GM11168 (cell line): ENCODE measurements at regions not wholly inside any gene's neighbourhood (a gene's known extent, or its start where the extent isn't known, plus 50 kb on each side); places are given as distances from the start of the nearest gene placed in this dataset.
"Not testable (repeated sequence)": the region's sequence is repeated elsewhere in the genome, so short reads cannot be mapped to it uniquely, and the experiment has no call there.

Experiments used
- in situ Hi-C: fragments of 300-500 bp; cut with MboI; formaldehyde crosslinking; loops from one replicate; pipeline ENCODE4 v1.12.0; 2022; ENCODE audit warnings: low sequenced_read_pairs; ENCODE audit not compliant: unreplicated experiment

GRCh38 chr10:109149666-109150350, 773.5 kb downstream of the XPNPEP1 start:
- in situ Hi-C loops, result no loop called here

GRCh38 chr10:109127363-109127762, 795.9 kb downstream of the XPNPEP1 start:
- in situ Hi-C loops, result no loop called here

GRCh38 chr10:109126541-109126940, 796.8 kb downstream of the XPNPEP1 start:
- in situ Hi-C loops, result no loop called here

- in situ Hi-C loops, result no loop called here
Measured at GRCh38 chr10:109126016-109126415, 797.3 kb downstream of the XPNPEP1 start.

- in situ Hi-C loops, result no loop called here
Measured at GRCh38 chr10:109115179-109115578, 808.1 kb downstream of the XPNPEP1 start.

- in situ Hi-C loops, result no loop called here
Measured at GRCh38 chr10:109114579-109114978, 808.7 kb downstream of the XPNPEP1 start.

- in situ Hi-C loops, result no loop called here
Measured at GRCh38 chr10:109106604-109107003, 816.7 kb downstream of the XPNPEP1 start.

- in situ Hi-C loops, result no loop called here
Measured at GRCh38 chr10:109105725-109106124, 817.6 kb downstream of the XPNPEP1 start.

- in situ Hi-C loops, result no loop called here
Measured at GRCh38 chr10:109104806-109105205, 818.5 kb downstream of the XPNPEP1 start.

- in situ Hi-C loops, result no loop called here
Measured at GRCh38 chr10:109103278-109103677, 820.0 kb downstream of the XPNPEP1 start.

GRCh38 chr10:109089779-109090178, 833.5 kb downstream of the XPNPEP1 start:
- in situ Hi-C loops, result no loop called here

- in situ Hi-C loops, result no loop called here
Measured at GRCh38 chr10:109071539-109071938, 851.8 kb downstream of the XPNPEP1 start.

- in situ Hi-C loops, result no loop called here
Measured at GRCh38 chr10:109070492-109070891, 852.8 kb downstream of the XPNPEP1 start.

GRCh38 chr10:109067031-109067430, 856.3 kb downstream of the XPNPEP1 start:
- in situ Hi-C loops, result no loop called here

- in situ Hi-C loops, result no loop called here
Measured at GRCh38 chr10:109065821-109066220, 857.5 kb downstream of the XPNPEP1 start.

GRCh38 chr10:109062371-109062770, 860.9 kb downstream of the XPNPEP1 start:
- in situ Hi-C loops, result no loop called here

- in situ Hi-C loops, result no loop called here
Measured at GRCh38 chr10:109055243-109055642, 868.1 kb downstream of the XPNPEP1 start.

GRCh38 chr10:109047856-109048255, 875.5 kb downstream of the XPNPEP1 start:
- in situ Hi-C loops, result no loop called here

- in situ Hi-C loops, result not testable (repeated sequence)
Measured at GRCh38 chr10:109046427-109046826, 876.9 kb downstream of the XPNPEP1 start.

- in situ Hi-C loops, result no loop called here
Measured at GRCh38 chr10:109040622-109041021, 882.7 kb downstream of the XPNPEP1 start.

GRCh38 chr10:109037978-109038377, 885.3 kb downstream of the XPNPEP1 start:
- in situ Hi-C loops, result no loop called here

- in situ Hi-C loops, result no loop called here
Measured at GRCh38 chr10:109030581-109031210, 892.6 kb downstream of the XPNPEP1 start.
